SK-N-SH treated with all-trans-retinoic acid at 6 μM for 48 hours (cell line): ENCODE measurements at regions not wholly inside any gene's neighbourhood (a gene's known extent, or its start where the extent isn't known, plus 50 kb on each side); places are given as distances from the start of the nearest gene placed in this dataset.

ENCODE experiments used
- PATZ1 ChIP-seq: fragments of 250-450 bp; sonication (Bioruptor Pico); IDR thresholded peaks from 2 replicates; pipeline ENCODE4 v1.8.0; 2020; ENCODE audit warnings: mild to moderate bottlenecking, moderate library complexity, borderline replicate concordance
- ZNF8 ChIP-seq: fragments of 450-650 bp; formaldehyde crosslinking; IDR thresholded peaks from 2 replicates; pipeline ENCODE4 v1.5.0; 2020; ENCODE audit warnings: mild to moderate bottlenecking, moderate library complexity

GRCh38 chr14:71246539-71246938 lies 339.3 kb downstream of the PCNX1 start:
- TF ChIP-seq ZNF8 (CRISPR knock-in tag), result no peak
- TF ChIP-seq PATZ1 (CRISPR knock-in tag), result no peak
